Anterior cingulate cortex (tissue), 58 donors: ENCODE measurements at regions not wholly inside any gene's neighbourhood (a gene's known extent, or its start where the extent isn't known, plus 50 kb on each side); places are given as distances from the start of the nearest gene placed in this dataset.
"Not testable (repeated sequence)": the region's sequence is repeated elsewhere in the genome, so short reads cannot be mapped to it uniquely, and the experiment has no call there.

Experiments
- DNase-seq, 58 donors: peaks; one replicate each; lab custom pipeline; 2025; lab: John Stamatoyannopoulos, UW

DNA sequence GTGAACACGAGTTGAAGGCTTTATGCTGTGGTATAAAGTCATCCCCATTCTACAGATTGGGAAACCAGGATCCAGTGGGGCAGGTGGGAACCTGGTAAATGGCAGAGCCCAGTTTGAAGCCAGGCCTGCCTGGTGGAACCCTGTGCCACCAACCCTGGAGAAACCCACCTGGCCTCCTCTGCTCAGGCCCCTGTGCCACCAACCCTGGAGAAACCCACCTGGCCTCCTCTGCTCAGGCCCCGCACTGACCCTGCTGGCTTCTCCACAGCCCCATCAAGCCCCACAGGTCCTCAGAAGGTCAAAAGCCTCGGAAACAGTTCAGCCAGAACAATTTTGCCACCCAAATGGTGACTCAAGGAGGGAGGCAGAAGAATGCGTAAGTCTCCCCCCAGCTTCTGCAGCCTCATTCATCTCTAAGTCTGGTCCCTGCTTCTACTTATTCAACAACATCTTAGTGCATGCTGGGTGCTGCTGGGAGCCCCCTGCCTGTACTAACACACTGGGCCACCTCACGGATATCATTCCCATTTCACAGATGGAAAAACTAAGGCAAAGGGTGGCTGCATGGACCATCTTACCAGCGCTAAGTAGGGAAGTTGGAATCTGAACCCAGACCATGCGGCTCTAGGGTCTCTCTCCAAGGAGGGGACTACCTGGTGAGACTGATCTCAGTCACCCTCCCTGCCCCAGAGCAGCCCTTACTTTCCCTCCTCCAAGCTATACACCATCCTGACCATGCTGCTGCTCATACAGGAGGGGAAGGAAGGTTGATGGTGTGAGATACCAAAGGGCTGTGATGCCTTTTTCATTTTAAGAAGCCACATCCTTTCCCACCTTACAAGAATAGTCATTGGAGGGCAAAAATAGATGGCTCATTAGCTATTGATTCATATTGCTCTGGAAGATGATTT lies 93.7 kb upstream of the ID2 start:
- DNase-seq, result no peak

DNA sequence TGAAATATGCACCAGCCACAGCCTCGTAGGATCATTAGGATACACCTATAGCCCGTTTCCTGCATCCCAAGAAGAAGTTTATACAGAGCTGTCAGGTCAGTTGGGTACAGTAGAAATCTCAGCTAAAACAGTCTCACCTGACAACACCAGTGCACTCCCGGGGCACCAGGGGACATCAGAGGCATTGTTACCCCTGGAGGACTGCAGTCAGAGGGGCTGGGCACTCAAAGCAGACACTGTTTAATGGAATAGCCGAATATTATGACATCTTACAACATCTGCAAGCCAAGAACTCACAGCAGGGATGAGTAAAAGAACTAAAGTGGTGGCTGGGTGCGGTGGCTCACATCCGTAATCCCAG lies 93.0 kb upstream of the ID2 start:
- DNase-seq, result no peak

DNA sequence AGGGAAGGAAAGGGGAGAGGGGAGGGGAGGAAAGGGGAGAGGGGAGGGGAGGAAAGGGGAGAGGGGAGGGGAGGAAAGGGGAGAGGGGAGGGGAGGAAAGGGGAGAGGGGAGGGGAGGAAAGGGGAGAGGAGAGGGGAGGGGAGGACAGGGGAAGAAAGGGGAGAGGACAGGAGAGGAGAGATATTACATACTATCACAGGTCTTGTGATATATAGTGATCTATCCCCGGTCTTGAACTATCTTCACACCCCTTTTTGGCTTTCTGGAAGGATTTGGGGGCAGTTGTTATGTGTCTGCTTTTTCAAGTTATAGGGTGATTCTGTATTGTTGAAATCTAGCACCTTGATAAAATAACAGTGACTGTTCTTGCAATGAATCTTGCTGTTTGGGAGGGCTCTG lies 92.1 kb upstream of the ID2 start:
- DNase-seq, result no peak

DNA sequence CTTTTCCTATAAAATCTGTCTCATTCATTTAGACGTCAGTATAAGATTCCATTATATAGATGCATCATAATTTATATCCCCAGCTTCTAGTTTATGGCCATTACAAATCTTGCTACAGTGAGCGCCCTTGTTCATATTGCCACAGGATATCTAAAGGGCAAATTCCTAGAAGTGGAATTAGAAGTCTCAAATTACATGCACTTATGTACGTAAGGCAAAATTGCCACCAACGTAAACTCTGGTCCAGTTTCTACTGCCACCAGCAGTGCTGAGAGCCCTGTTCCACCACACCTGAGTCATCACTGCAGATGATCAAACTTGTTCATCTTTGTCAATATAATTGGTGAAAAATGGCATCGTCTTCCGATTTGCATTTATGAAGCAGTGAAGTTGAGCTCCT lies 90.9 kb upstream of the ID2 start:
- DNase-seq, result no peak

DNA sequence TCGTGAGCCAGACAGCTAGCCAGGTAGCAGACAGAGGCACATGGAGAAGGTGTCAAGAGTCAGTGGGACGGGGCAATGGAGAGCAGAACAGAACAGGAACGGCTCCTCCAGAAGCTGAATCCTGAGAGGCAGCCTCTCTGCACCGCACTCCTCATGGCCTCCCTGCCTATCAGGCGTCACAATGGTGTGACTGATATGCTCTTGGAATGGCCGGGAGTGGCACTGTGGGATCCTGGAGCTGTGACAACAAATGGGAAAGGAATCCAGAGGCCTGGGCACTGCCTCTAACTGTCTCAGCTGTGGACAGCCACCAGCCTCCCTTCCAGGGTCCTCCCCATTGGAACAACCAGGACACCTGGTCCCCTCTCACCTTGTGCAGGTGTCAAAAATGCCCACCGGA lies 89.1 kb upstream of the ID2 start:
- DNase-seq, result no peak

DNA sequence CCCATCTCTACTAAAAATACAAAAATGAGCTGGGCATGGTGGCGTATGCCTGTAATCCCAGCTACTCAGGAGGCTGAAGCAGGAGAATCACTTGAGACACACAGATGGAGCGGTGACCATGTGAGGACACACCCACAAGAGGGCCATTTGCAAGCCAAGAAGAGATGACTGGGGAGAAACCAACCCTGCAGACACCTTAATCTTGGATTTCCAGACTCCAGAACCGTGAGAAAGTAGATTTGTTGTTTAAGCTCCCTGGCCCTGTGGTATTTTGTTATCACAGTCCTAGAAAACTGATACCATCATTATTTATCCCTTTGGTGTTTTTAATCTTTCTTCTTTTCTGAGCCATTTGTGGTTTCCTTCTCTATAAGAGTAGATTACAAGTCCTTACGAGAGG lies 88.6 kb upstream of the ID2 start:
- DNase-seq, result no peak

DNA sequence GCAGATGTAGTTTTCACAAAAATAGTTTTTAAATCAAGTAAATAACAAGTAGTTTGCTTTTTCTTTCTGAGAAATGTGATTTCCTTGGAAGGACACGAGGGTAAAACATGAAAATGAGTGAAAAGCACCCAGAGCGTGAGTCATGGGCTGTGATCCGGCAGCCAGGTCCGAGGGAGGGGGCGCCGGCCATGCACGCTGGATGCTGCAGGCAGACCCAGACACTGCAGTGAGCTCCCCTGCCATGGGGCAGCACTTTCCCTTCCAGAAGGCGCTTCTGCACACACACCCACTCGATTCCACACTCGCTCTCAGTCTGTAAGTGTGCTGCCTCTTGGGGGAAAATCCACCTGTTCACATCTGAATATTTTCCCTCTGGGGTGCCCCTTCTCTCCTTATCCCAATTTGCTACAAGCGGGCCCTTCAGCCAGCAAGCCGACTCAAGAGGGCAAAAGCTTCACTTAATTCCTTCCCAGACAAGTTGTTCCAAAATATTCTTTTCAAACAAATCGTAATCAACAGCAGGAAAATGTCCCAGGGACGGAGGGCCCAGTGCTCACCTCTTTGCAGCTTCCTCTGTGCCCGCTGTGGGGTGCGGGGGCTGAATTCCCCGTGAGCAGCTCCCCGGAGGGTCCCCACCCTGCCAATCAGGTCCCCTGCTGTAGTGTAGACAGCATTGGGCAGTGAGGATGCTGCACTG lies 87.0 kb upstream of the ID2 start:
- DNase-seq, result peak in 1 of 58 donors; percentile 13

DNA sequence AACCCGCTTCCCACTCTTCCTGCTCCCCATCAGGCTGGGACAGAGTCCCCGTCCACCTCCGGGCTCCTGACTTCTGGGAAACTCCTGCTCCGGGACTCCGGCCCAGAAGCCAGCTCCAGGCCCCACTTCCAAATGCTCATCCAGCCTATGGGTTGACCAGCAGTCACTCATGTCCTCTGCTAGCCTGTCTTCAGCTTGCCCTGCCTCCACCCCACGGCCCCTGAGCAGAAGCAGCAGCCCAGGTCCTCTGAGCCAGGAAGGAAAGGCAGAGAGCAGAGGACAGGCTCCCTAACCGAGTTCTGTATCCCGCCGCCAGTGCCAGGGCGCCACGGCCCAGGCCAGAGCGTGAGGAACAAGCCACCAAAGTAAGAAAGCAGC lies 86.4 kb upstream of the ID2 start:
- no peak for DNase-seq

DNA sequence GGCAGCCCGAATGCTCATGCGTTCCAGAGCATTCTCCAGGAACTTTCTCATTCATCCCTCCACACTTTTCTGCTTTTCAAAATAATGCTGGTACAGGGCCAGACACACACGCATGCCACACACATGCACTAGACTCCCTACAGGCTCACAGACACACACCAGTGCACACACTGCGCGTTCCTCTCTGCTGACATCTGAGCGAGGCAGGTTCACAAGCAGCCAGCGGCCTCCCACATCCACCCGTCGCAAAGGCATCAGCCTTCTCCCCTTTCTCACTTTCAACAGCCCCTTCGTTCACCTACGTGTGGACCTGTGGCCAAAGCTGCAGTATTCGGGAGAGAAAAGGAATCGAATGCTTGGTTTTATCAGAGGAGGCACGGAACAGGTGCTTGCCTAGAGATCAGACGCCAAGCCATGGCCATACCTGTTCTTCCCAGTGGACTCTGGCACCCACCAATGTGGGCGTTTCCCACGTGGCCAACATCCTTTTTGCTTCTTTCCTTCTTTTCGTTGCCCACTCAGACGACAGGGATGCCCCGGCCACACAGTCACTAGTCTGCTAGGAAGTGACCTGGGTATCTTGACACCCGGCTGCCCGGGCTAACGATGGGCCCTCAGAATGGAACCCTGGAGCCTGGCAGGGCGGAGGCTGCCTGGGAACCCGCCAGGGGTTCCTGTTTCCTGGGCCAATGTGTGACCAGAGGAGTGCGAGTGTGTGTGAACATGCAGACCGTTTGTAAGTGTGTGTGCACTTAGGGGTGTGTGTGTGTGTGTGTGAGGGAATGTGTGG lies 85.8 kb upstream of the ID2 start:
- DNase-seq, result no peak

DNA sequence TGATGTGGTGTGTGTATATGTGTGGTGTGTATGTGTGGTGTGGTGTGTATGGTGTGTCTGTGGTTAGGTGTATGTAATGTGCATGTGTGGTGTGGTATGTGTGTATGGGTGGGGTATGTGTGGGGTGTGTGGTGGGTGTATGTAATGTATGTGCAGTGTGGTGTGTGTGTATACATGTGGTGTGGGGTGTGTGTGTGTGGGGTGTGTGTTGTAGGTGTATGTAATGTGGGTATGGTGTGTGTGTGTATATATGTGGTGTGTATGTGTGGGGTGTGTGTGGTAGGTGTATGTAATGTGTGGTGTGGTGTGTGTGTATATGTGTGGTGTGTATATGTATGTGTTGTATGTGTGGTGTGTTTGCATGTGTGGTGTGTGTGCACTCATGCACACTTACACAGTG lies 84.8 kb upstream of the ID2 start:
- no peak for DNase-seq

DNA sequence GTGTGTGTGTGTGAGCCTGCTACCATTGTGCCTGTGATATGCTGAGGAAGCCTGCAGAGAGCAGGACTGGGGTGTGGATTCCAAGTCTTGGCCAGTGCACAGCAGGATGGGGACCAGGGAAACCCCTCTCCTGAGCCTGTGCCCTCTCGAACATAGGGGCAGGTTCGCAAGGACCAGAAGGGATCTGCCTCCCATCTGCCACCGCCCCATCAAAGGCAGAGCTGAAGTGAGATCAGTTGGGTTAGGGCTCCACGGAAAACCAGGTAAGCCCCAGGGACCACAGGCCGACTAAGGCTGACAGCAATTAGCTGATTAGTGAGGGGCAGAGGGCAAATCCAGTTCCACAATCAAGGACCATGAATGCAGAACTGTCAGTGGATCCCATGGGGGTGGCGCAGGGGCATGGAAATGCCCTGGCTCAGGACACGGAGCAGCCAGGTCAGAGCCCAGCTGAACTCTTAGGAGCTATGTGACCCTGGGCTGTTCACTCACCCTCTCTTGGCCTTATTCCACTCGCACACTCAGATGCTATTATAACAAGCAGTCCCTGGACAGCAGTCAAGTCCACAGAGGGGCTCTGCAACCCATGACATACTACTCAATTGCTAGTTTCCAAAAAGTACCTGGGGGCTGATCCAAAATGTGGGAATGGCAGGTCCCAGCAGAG lies 84.2 kb upstream of the ID2 start:
- no peak for DNase-seq

DNA sequence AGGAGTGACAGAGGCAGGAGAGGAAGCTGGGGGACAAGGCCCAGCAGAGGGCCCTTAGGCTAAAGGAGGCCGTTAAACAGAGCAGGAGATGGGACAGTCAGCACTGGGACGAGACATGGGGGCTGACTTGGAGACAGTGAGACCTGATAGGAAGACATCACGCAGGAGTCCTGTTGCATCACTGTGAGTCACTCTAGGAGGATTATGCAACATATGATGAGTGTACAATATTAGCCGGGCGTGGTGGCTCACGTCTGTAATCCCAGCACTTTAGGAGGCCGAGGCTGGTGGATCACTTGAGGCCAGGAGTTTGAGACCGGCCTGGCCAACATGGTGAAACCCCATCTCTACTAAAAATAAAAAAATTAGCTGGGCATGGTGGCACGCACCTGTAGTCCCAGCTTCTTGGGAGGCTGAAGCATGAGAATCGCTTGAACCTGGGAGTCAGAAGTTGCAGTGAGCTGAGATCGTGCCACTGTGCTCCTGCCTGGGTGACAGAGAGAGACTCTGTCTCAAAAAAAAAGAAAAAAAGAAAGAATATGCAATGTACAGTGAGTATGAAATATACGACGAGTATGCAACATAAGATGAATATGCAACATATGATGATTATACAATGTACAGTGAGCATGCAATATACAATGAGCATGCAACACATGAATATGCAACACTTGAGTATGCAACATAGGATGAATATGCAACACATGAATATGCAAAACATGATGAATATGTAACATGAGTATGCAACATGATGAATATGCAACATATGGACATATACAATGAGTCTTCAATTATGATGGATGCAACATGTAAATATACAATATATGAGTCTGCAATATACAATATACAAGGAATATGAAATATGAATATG lies 83.3 kb upstream of the ID2 start:
- no peak for DNase-seq

DNA sequence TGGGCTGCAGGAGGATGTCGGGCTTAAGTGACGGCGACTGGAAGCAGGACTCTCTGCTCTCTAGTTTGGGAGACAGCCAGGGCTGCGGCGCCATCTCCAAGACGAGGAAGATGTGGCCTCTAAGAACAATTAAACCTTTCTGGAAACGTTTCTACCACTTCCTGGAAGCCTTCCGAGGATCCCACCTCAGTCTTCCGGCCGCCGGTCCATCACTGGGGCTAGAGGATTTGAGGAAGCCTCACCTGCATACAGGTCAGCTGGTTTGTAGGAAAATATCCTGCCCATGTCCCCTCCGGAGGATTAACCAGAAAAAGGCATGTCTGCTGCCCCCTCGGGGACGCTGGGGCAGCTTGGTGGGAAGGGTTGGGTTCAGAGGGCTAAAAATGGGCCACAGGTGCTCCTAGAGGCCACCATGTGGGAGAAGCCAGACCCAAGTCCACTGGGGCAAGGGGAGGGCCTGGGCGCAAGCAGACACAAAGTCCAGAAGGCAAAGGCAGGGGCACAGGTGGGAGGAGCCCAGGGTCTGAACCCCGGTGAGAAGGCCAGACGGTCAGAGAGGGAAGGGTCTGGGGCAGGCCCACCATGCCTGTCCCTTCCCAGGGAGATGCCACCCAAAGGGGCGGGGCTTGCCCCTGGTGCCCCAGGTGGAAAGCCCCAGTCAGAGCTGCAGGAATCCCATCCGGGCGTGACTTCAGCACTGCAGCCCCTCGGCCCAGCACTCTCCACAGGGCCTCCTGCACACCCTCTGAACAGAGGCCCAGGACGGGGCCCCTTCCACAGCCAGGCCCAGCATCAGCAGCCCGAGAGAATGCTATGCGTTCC lies 82.2 kb upstream of the ID2 start:
- no peak for DNase-seq

DNA sequence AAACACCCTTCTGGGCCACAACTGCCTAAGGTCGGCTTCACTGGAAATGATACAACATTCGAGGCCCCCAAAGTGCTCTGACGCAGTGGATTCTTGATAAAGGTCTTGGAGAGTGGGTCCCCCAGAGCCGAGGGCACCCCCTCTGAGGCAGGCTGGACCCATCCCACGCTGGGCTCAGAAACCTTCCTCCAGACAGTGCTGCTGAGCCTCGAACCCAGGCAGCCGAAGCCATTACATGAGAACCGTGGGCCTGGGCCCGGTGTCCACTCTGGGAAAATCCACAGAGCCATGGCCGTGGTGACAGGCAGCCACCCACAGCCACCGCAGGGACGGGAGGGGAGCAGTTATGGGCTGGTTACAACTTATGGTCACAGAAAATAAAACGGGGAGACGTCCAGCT lies 81.4 kb upstream of the ID2 start:
- no peak for DNase-seq

DNA sequence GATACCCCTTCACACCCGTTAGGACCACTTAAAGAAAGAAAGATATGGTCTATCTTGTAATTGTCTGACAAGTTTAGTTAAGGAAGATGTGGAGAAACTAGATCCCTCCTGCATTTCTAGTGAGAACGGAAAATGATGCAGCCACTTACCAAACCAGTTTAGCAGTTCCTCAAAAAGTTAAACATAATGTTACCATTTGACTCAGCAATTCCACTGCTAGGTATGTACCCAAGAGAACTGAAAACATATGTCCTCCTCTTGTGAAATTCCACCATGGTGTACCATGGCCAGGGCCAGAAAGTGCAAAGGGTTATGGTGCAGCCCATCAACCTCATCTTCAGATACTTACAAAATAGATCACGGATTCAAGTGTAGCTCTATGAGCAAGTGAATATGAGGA lies 79.0 kb upstream of the ID2 start:
- DNase-seq, result no peak

DNA sequence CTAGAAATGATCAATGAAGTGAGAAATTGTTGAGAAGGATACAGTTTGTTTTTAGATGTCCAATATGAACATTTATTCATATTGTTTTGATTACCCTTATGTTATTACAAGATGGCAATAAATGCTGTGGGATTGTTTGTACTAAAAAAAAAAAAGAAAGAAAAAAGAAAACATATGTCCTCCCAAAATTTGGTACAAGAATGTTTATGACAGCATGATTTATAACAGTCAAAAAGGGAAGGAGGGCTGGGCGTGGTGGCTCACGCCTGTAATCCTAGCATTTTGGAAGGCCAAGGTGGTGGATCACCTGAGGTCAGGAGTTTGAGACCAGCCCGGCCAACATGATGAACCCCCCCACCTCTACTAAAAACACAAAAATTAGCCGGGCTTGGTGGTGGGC lies 78.5 kb upstream of the ID2 start:
- DNase-seq, result not testable (repeated sequence)

DNA sequence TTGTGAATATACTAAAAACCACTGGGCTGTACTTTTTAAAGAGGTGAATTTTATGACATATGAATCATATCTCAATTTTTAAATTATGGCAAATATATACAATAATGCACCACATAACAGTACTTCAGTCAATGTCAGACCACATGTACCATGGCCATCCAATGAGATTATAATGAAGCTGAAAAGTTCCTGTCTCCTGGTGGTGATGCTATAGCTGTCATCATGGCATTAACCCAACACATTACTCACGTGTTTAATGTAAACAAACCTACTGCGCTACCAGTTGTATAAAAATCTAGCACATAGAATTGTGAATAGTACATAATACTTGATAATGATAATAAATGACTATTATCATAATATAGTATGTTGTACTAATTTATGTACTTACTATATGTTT lies 77.6 kb upstream of the ID2 start:
- DNase-seq, result no peak

DNA sequence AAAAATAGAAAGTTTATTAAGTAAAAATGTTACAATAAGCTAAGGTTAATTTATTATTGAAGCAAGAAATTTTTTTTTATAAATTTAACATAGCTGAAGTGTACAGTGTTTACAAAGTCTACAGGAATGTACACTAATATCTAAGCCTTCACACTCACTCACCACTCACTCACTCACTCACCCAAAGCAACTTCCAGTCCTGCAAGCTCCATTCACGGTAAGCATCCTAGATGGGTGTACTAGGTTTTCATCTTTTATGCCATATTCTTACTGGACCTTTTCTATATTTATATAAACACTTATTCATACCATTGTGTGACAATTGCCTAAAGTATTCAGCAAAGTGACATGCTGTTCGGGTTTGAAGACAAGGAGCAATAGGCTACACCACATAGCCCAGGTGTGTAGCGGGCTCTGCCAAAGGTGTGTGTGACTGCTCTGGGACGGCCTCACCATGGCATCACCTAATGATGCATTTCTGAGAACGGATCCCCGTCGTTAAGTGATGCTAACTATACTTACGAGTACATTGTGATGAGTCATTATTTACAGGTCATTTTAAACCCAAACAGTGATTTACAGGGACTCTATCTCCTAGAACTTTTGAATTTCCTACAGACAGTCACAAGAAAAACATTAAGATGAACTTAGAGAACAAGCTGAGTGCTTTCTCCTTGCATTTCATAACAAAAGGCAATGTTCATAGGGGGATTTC lies 76.3 kb upstream of the ID2 start:
- no peak for DNase-seq
